ENCODE measurements at regions not wholly inside any gene's neighbourhood (a gene's known extent, or its start where the extent isn't known, plus 50 kb on each side); places are given as distances from the start of the nearest gene placed in this dataset.

DNA sequence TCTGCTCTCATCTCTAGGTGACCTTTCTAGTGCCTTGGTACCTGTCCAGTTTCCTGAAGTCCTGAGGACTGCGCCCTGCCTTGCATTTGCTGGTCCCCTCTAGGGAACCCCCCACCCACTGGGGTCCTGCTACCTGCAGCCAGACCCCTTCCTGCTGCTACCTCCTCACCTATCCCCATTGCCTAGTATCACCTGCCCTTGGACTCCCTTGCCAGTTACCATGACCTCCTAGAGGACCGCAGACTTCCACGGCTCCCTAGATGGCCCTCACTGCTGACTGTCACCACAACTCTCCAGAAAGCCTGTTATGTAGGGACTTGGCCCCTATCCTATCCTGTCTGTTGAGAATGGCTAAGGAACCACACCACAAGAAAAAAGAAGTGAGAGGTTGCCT lies 166.6 kb downstream of the EFNB1 start:
- Histone ChIP-seq H3K27me3 (replicated peaks in 1 of 2; ENCODE audit: control insufficient read depth in 2 of 2, insufficient read depth in 2 of 2, low read length in 1 of 2) (peaks cover 0 to 3% of the 10 kb centered on the region in 2 experiments; a peak in 3 of 4 replicates), H3K9ac (ENCODE audit: control insufficient read depth, insufficient read depth, low read length) (no peak overlapping the region), H3K9me3 (replicated peaks; ENCODE audit: control insufficient read depth, insufficient read depth, low read length) (no peaks in the 10 kb centered on the region), H3K27ac (ENCODE audit: control insufficient read depth, insufficient read depth) (no peak overlapping the region), H3K4me2 (ENCODE audit: control insufficient read depth, insufficient read depth) (no peak overlapping the region), H3K4me3 (no peak overlapping the region), H2AFZ (ENCODE audit: control insufficient read depth, low read depth, low read length) (no peak overlapping the region), H4K20me1 (ENCODE audit: control insufficient read depth, insufficient read depth) (no peaks in the 10 kb centered on the region), H3K4me1 (ENCODE audit: control insufficient read depth, insufficient read depth, low read length) (no peaks in the 10 kb centered on the region), H3K36me3 (ENCODE audit: control insufficient read depth in 2 of 2, insufficient read depth in 2 of 2, low read length in 1 of 2) (no peaks in the 10 kb centered on the region), H3K79me2 (ENCODE audit: control insufficient read depth, insufficient read depth, low read length) (no peaks in the 10 kb centered on the region)
- ChIA-PET CTCF (no interaction called here), SMC1A (ENCODE audit: uncharacterized antibody, unreplicated experiment) (no interaction called here), RAD21 (ENCODE audit: unreplicated experiment) (no interaction called here), POLR2A (no interaction called here)
- ATAC-seq, result no peak
- in situ Hi-C loops (cut with MboI), result no loop called here
- no peak for FAIRE-seq
- WGBS (ENCODE audit: insufficient coverage, insufficient replicate concordance, low lambda C conversion rate, missing lambda C conversion rate), result 35% methylated on average over 3 of the region's 3 CpGs
- BruUV-seq (replicated peaks), result no TSS peak
- intact Hi-C loops (cut with micrococcal nuclease; ENCODE audit: unreplicated experiment), result no loop called here
- DNase-seq (ENCODE audit: low read depth, low spot score), result no peak
- no peak for TF ChIP-seq TCF7 (IDR thresholded peaks at IDR 0.05; ENCODE audit: borderline replicate concordance)
- TF ChIP-seq REST (IDR thresholded peaks at IDR 0.05; ENCODE audit: low read depth, low read length), result no peak
- no peak for TF ChIP-seq SMAD1 (IDR thresholded peaks at IDR 0.05; ENCODE audit: low read depth, partially characterized antibody)
- TF ChIP-seq, protein P1, sequence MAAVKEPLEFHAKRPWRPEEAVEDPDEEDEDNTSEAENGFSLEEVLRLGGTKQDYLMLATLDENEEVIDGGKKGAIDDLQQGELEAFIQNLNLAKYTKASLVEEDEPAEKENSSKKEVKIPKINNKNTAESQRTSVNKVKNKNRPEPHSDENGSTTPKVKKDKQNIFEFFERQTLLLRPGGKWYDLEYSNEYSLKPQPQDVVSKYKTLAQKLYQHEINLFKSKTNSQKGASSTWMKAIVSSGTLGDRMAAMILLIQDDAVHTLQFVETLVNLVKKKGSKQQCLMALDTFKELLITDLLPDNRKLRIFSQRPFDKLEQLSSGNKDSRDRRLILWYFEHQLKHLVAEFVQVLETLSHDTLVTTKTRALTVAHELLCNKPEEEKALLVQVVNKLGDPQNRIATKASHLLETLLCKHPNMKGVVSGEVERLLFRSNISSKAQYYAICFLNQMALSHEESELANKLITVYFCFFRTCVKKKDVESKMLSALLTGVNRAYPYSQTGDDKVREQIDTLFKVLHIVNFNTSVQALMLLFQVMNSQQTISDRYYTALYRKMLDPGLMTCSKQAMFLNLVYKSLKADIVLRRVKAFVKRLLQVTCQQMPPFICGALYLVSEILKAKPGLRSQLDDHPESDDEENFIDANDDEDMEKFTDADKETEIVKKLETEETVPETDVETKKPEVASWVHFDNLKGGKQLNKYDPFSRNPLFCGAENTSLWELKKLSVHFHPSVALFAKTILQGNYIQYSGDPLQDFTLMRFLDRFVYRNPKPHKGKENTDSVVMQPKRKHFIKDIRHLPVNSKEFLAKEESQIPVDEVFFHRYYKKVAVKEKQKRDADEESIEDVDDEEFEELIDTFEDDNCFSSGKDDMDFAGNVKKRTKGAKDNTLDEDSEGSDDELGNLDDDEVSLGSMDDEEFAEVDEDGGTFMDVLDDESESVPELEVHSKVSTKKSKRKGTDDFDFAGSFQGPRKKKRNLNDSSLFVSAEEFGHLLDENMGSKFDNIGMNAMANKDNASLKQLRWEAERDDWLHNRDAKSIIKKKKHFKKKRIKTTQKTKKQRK (IDR thresholded peaks at IDR 0.05; ENCODE audit: low read depth, low read length), result no peak
- no peak for TF ChIP-seq NFYB (IDR thresholded peaks at IDR 0.05; ENCODE audit: insufficient read depth, low read depth, low read length)
- no peak for TF ChIP-seq NFYA (IDR thresholded peaks at IDR 0.05; ENCODE audit: borderline replicate concordance, low read depth, low read length)
- no peak for TF ChIP-seq CHD2 (IDR thresholded peaks at IDR 0.05; ENCODE audit: borderline replicate concordance, low read depth, low read length)
- no peak for TF ChIP-seq YBX1 (IDR thresholded peaks at IDR 0.05)
- no peak for TF ChIP-seq CREB1 (IDR thresholded peaks at IDR 0.05; ENCODE audit: low read depth)
- TF ChIP-seq CBX3 (IDR thresholded peaks at IDR 0.05; ENCODE audit: borderline replicate concordance, low read depth), result no peak
- TF ChIP-seq MTA3 (IDR thresholded peaks at IDR 0.05; ENCODE audit: borderline replicate concordance, low read length), result no peak
- no peak for TF ChIP-seq ZNF24 (IDR thresholded peaks at IDR 0.05)
- TF ChIP-seq, protein P2, sequence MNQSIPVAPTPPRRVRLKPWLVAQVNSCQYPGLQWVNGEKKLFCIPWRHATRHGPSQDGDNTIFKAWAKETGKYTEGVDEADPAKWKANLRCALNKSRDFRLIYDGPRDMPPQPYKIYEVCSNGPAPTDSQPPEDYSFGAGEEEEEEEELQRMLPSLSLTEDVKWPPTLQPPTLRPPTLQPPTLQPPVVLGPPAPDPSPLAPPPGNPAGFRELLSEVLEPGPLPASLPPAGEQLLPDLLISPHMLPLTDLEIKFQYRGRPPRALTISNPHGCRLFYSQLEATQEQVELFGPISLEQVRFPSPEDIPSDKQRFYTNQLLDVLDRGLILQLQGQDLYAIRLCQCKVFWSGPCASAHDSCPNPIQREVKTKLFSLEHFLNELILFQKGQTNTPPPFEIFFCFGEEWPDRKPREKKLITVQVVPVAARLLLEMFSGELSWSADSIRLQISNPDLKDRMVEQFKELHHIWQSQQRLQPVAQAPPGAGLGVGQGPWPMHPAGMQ (IDR thresholded peaks at IDR 0.05; ENCODE audit: borderline replicate concordance), result no peak
- no peak for TF ChIP-seq KAT2A (conservative IDR thresholded peaks at IDR 0.05; ENCODE audit: control insufficient read depth, low read depth, low read length)
- no peak for TF ChIP-seq HDAC6 (IDR thresholded peaks at IDR 0.05; ENCODE audit: unreplicated experiment)
- no peak for TF ChIP-seq ETV6 (conservative IDR thresholded peaks at IDR 0.05 in 1 of 2, IDR thresholded peaks at IDR 0.05 in 1 of 2; ENCODE audit: borderline replicate concordance in 1 of 2, low read depth in 1 of 2)
- TF ChIP-seq MTA2 (IDR thresholded peaks at IDR 0.05; ENCODE audit: low read depth), result no peak
- TF ChIP-seq HCFC1 (IDR thresholded peaks at IDR 0.05; ENCODE audit: low read length), result no peak

Measured in GM12878 (cell line).